SJCRH30 (cell line): ENCODE measurements at regions not wholly inside any gene's neighbourhood (a gene's known extent, or its start where the extent isn't known, plus 50 kb on each side); places are given as distances from the start of the nearest gene placed in this dataset.
A peak's percentile ranks its signal among the peaks of the same experiment; 100 is the strongest.

Experiments used
- DNase-seq, 2 experiments: peaks; one replicate each; pipeline ENCODE4 v3.0.0-alpha.2; 2015 to 2020
- H3K27ac ChIP-seq: fragments of 250-450 bp; sonication (Bioruptor Pico); 2 replicates; pipeline ENCODE4 v1.5.1; 2020; ENCODE audit warnings: mild to moderate bottlenecking, moderate library complexity
- H3K27me3 ChIP-seq: fragments of 250-450 bp; sonication (Bioruptor Pico); 2 replicates; pipeline ENCODE4 v1.5.1; 2020; ENCODE audit warnings: mild to moderate bottlenecking, moderate library complexity
- H3K36me3 ChIP-seq: fragments of 250-450 bp; sonication (Bioruptor Pico); 2 replicates; pipeline ENCODE4 v1.5.1; 2020; ENCODE audit warnings: mild to moderate bottlenecking, moderate library complexity
- H3K4me1 ChIP-seq: fragments of 250-450 bp; sonication (Bioruptor Pico); 2 replicates; pipeline ENCODE4 v1.5.1; 2020; ENCODE audit warnings: mild to moderate bottlenecking, moderate library complexity
- H3K4me3 ChIP-seq: fragments of 250-450 bp; sonication (Bioruptor Pico); 2 replicates; pipeline ENCODE4 v1.5.1; 2020; ENCODE audit warnings: mild to moderate bottlenecking, moderate library complexity
- H3K9me3 ChIP-seq: fragments of 250-450 bp; sonication (Bioruptor Pico); replicated peaks from 2 replicates; pipeline ENCODE4 v1.5.1; 2020; ENCODE audit warnings: mild to moderate bottlenecking, moderate library complexity

DNA sequence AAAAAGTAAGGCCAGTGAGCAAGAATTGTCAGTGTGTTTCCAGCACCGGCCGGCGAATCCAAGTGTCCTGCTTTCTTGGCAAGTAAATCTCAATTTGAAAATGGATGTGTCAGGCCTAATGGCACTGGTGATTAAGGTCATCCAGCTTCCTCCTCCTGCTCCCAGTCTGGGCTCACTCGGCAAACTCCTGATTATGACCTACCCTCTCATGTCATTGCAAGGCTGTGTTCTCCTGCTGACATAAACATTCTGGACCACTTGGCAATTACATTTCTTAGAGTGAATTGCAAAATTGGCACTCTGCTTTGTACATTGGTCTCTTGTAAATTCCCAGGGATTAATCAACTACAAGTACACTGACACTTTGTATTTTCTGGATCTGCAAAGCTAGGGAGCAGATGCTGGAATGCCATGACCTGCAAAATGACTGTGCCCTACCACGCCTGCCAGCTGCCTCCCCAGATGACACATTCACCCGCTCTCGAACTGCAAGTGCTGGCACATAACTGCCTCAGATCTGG is 473.8 kb downstream of the KIF20B start:
- Histone ChIP-seq H3K4me3 (no peak overlapping the region), H3K27me3 (no peaks in the 10 kb centered on the region), H3K36me3 (no peaks in the 10 kb centered on the region), H3K9me3 (no peaks in the 10 kb centered on the region), H3K27ac (no peak overlapping the region), H3K4me1 (no peaks in the 10 kb centered on the region)
- no peak for DNase-seq

- no peak overlapping the region for H3K4me3 ChIP-seq
- H3K27me3 ChIP-seq = no peaks in the 10 kb centered on the region
- H3K9me3 ChIP-seq = no peaks in the 10 kb centered on the region
- peak; percentile 12 to 18 for DNase-seq
- no peaks in the 10 kb centered on the region for H3K4me1 ChIP-seq
- H3K27ac ChIP-seq = no peak overlapping the region
- H3K36me3 ChIP-seq = no peaks in the 10 kb centered on the region
Measured at GRCh38 chr10:90179696-90180407, 478.5 kb downstream of the KIF20B start.

DNA sequence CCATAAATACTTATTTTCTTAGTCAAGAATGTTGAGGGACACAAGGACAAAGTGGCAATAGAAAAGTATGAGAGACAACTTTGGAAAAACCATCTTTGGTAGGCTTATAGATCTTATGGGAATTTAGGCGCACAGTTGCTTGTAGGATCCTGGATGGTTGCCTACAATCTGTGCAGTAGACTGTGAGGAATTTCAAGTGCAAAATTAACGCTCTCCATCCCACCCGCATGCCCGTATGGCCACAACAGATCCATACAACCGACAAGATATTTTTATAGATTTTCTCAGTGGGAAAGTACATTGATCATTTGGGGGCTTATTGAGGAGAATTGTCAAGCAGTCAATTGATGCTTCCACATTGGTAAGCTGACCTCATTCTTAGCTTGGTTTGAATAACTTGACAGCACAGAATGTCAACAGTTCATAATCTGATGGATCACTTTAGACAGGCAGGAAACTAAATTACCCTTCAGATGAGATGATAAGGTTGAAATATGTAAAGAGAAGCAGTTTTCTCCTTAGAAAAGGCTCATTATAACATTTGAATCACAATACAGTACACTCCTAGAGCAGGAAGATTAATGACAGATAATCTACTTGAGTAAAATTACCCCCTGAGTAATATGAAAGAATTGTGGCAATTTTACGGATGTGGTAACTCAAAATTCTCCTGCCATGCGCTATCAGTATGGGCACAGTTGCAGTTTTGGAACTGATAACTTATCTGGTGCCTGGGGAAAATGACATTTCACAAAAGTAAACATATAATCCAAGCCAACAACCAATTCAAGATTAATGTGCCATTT is 479.7 kb downstream of the KIF20B start:
- H3K9me3 ChIP-seq = no peaks in the 10 kb centered on the region
- H3K27ac ChIP-seq = no peak overlapping the region
- H3K36me3 ChIP-seq = no peaks in the 10 kb centered on the region
- no peaks in the 10 kb centered on the region for H3K27me3 ChIP-seq
- H3K4me1 ChIP-seq = no peaks in the 10 kb centered on the region
- no peak for DNase-seq
- H3K4me3 ChIP-seq = no peak overlapping the region

- H3K4me3 ChIP-seq = no peak overlapping the region
- H3K4me1 ChIP-seq = peaks cover 12% of the 10 kb centered on the region; the same call in 1 of the 2 replicates
- H3K27me3 ChIP-seq = no peaks in the 10 kb centered on the region
- no peaks in the 10 kb centered on the region for H3K9me3 ChIP-seq
- no peaks in the 10 kb centered on the region for H3K36me3 ChIP-seq
- DNase-seq = no peak
- H3K27ac ChIP-seq = no peak overlapping the region
Measured at GRCh38 chr10:90192825-90193224, 491.4 kb downstream of the KIF20B start.

- no peak for DNase-seq
Measured at GRCh38 chr10:90193240-90193985, 492.0 kb downstream of the KIF20B start.

DNA sequence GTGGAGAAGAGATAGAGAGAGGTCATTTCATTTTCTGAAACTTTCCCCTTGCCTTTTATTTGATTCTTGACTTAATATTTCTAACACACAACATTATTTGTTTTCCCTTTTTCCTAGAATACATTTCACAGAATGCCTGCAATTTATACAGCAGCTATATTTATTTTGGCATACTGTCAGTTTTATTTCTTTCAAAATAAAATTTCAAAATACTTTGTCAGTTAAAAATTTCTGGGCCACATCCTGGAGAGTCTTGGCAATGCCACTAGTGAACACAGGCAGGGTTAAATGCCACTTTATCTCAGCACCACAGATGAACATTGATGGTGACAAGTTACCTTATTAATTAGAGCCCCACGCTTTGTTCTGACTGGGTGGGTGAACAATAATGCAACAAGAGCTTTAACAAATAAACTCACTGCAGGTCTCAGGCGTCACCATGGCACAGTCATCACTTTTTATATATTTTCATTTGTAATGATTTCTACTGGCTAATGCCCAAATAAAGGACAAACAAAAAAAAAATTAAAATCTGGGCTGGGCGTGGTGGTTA is 494.0 kb downstream of the KIF20B start:
- DNase-seq = no peak

More at GRCh38 chr10:90193240-90193985, 492.0 kb downstream of the KIF20B start:
- H3K9me3 ChIP-seq = no peaks in the 10 kb centered on the region
- no peak overlapping the region for H3K27ac ChIP-seq
- H3K36me3 ChIP-seq = no peaks in the 10 kb centered on the region
- no peaks in the 10 kb centered on the region for H3K27me3 ChIP-seq
- peaks cover 12% of the 10 kb centered on the region; the same call in 1 of the 2 replicates for H3K4me1 ChIP-seq
- no peak overlapping the region for H3K4me3 ChIP-seq

GRCh38 chr10:90197766-90198165 is 496.4 kb downstream of the KIF20B start:
- H3K9me3 ChIP-seq = no peaks in the 10 kb centered on the region
- no peak overlapping the region for H3K4me3 ChIP-seq
- H3K4me1 ChIP-seq = peaks cover 18% of the 10 kb centered on the region
- no peaks in the 10 kb centered on the region for H3K36me3 ChIP-seq
- no peaks in the 10 kb centered on the region for H3K27me3 ChIP-seq
- H3K27ac ChIP-seq = no peak overlapping the region
- DNase-seq = no peak

More for the DNA sequence above, 494.0 kb downstream of the KIF20B start:
- H3K27me3 ChIP-seq = no peaks in the 10 kb centered on the region
- H3K27ac ChIP-seq = no peak overlapping the region
- H3K9me3 ChIP-seq = no peaks in the 10 kb centered on the region
- H3K4me3 ChIP-seq = no peak overlapping the region
- no peaks in the 10 kb centered on the region for H3K36me3 ChIP-seq
- peaks cover 18% of the 10 kb centered on the region for H3K4me1 ChIP-seq

DNA sequence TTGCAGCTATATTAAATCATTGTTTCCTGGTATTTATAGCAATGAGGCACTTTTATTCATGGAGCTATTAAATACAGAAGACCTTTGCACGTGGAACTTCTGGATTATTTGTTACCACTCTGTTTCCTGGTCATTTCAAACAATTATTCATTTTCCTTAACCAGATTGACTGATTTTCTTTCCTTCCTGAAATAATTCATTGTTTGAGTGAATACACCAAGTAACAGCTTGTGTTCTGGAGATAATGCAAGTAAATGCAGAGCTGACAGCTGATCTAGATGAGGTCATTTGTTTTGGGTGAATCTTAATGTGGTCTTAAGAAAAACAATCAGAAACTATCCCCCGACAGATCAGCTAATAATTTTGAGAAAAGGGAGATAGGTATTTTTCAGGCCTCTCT is 497.7 kb downstream of the KIF20B start:
- peak overlapping the region; percentile 54 for H3K27ac ChIP-seq
- H3K9me3 ChIP-seq = no peaks in the 10 kb centered on the region
- no peaks in the 10 kb centered on the region for H3K36me3 ChIP-seq
- H3K4me3 ChIP-seq = no peak overlapping the region
- H3K27me3 ChIP-seq = no peaks in the 10 kb centered on the region
- peaks cover 10% of the 10 kb centered on the region for H3K4me1 ChIP-seq
- DNase-seq = peak in 1 of 2 experiments; percentile 24

DNA sequence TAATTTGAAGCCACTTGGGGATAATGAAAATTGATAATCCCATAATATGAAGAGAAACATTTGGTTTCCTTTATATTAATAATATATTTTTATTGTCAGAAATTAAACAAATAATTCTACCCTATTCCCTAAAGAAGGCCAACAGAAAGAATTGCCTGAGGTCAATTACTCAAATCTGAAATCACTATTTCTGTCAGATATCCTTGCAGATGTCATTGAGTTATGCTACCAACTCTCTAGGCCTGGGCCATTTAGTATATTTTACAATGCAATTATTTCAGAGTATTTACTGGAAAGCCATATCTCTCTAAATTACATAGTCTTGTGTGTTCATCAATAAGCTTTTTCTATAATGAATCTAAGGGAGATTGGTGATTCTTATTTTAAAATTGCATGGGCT is 498.1 kb downstream of the KIF20B start:
- Histone ChIP-seq H3K27me3 (no peaks in the 10 kb centered on the region), H3K4me1 (peaks cover 10% of the 10 kb centered on the region), H3K27ac (no peak overlapping the region), H3K4me3 (no peak overlapping the region), H3K9me3 (no peaks in the 10 kb centered on the region), H3K36me3 (no peaks in the 10 kb centered on the region)
- no peak for DNase-seq

DNA sequence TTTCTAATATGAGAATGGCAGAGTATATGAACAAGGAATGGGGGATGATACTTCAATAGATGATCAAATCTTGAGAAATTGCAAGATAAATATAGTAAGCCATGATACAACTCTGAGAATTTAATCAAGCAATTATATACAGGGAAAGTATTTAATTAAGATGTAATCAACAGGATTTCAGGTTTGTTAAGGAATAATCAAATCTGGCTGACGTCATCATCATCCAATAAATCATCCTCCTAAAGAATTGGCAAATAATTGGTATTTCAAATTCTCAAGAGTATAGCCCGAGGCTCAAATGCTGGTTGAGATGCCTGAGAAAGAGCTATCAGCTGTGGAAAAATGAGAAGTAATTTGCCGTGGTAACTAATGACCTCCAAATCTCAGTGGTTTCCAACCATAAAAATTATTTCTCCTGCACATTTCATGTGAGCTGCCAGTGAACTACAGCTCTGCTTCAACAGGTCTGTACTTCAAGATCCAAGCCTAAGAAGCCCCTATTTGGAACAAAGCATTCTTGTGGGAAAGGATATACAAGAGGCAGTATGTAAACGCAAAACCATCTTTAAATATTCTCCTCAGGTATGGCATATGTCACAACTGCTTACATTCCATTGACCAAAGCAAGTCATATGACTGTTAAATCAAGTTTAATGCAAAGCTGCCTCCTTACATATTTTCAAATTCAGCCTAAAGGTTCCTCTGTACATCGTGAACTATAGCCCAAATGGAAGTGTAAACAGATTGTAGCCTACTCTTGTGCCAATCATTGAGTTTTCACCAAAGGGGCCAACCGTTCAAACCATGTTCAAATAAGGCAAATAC is 503.0 kb downstream of the KIF20B start:
- no peak for DNase-seq
- Histone ChIP-seq H3K27ac (no peak overlapping the region), H3K36me3 (no peaks in the 10 kb centered on the region), H3K4me3 (no peak overlapping the region), H3K9me3 (no peaks in the 10 kb centered on the region), H3K4me1 (no peaks in the 10 kb centered on the region; the same call in 1 of the 2 replicates), H3K27me3 (no peaks in the 10 kb centered on the region)

- Histone ChIP-seq H3K27me3 (no peaks in the 10 kb centered on the region), H3K4me1 (no peaks in the 10 kb centered on the region), H3K27ac (no peak overlapping the region), H3K36me3 (no peaks in the 10 kb centered on the region), H3K4me3 (no peak overlapping the region), H3K9me3 (no peaks in the 10 kb centered on the region)
- DNase-seq = no peak
Measured at GRCh38 chr10:90204956-90205314, 503.5 kb downstream of the KIF20B start.

- Histone ChIP-seq H3K36me3 (no peaks in the 10 kb centered on the region), H3K4me1 (no peaks in the 10 kb centered on the region), H3K9me3 (no peaks in the 10 kb centered on the region), H3K4me3 (no peak overlapping the region), H3K27me3 (no peaks in the 10 kb centered on the region), H3K27ac (no peak overlapping the region)
- no peak for DNase-seq
Measured at GRCh38 chr10:90205340-90205739, 503.9 kb downstream of the KIF20B start.

GRCh38 chr10:90213346-90213745 is 512.0 kb downstream of the KIF20B start:
- H3K4me1 ChIP-seq = peaks cover 6% of the 10 kb centered on the region; the same call in 1 of the 2 replicates
- H3K27ac ChIP-seq = peak overlapping the region; percentile 61
- H3K9me3 ChIP-seq = no peaks in the 10 kb centered on the region
- no peaks in the 10 kb centered on the region for H3K27me3 ChIP-seq
- no peaks in the 10 kb centered on the region for H3K36me3 ChIP-seq
- peak; percentile 15 to 53 for DNase-seq
- no peak overlapping the region for H3K4me3 ChIP-seq

DNA sequence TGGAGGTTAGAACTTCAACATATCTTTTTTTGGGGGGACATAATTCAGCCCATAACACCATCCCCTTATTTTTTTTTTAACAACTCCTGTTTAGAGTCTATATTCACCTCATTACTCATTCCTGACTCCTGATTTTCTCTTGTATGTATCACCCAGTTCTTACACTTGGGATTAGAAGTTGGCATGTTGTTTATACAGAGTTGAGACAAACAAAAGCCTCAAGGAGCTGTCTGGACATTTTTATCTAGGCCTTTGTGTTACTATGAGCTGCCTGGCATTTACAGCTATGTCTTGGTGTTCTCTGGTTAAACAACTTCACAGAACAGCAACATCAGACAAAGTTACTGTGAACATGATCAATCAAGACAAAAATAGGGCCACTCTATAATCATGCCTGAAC is 517.5 kb downstream of the KIF20B start:
- no peak overlapping the region for H3K27ac ChIP-seq
- no peaks in the 10 kb centered on the region for H3K9me3 ChIP-seq
- no peaks in the 10 kb centered on the region for H3K27me3 ChIP-seq
- H3K4me3 ChIP-seq = no peak overlapping the region
- DNase-seq = no peak
- H3K4me1 ChIP-seq = peaks cover 19% of the 10 kb centered on the region
- H3K36me3 ChIP-seq = no peaks in the 10 kb centered on the region
